ENCODE measurements at regions not wholly inside any gene's neighbourhood (a gene's known extent, or its start where the extent isn't known, plus 50 kb on each side); places are given as distances from the start of the nearest gene placed in this dataset.
"Not testable (repeated sequence)": the region's sequence is repeated elsewhere in the genome, so short reads cannot be mapped to it uniquely, and the experiment has no call there.

- H3K4me1 ChIP-seq, FAIRE-seq: not testable (repeated sequence)
- WGBS (ENCODE audit: missing lambda C conversion rate), result no CpG with 5 or more reads among the region's 9 CpGs
These were observed 151.2 kb upstream of the POTEB2 start for GRCh38 chr15:21017326-21017725.

GRCh38 chr15:21016589-21016988 is 150.5 kb upstream of the POTEB2 start:
- H3K4me1 ChIP-seq; DNase-seq (ENCODE audit: low read depth in 1 of 2, low spot score in 1 of 2); CTCF ChIA-PET; H3K27ac ChIP-seq; H3K4me2 ChIP-seq; H3K9me3 ChIP-seq; FAIRE-seq; ATAC-seq; H3K4me3 ChIP-seq; POLR2A ChIA-PET: not testable (repeated sequence)
- no CpG with 5 or more reads among the region's 4 CpGs for WGBS (ENCODE audit: missing lambda C conversion rate)

More at GRCh38 chr15:21017326-21017725, 151.2 kb upstream of the POTEB2 start:
- H3K27ac ChIP-seq; POLR2A ChIA-PET; ATAC-seq; H3K9me3 ChIP-seq; H3K4me3 ChIP-seq; DNase-seq (ENCODE audit: low read depth in 1 of 2, low spot score in 1 of 2); H3K4me2 ChIP-seq; CTCF ChIA-PET: not testable (repeated sequence)

- POLR2A ChIA-PET; CTCF ChIA-PET; H3K9me3 ChIP-seq; FAIRE-seq; DNase-seq (ENCODE audit: low read depth in 1 of 2, low spot score in 1 of 2); H3K4me2 ChIP-seq; ATAC-seq; H3K4me1 ChIP-seq; H3K27ac ChIP-seq; H3K4me3 ChIP-seq: not testable (repeated sequence)
- 0% methylated on average over 3 of the region's 8 CpGs for WGBS (ENCODE audit: missing lambda C conversion rate)
These were observed 149.1 kb upstream of the POTEB2 start for GRCh38 chr15:21015171-21015570.

- H3K4me1 ChIP-seq; H3K9me3 ChIP-seq; ATAC-seq; FAIRE-seq; H3K4me3 ChIP-seq; H3K27ac ChIP-seq; DNase-seq (ENCODE audit: low read depth in 1 of 2, low spot score in 1 of 2); H3K4me2 ChIP-seq; CTCF ChIA-PET; POLR2A ChIA-PET: not testable (repeated sequence)
- WGBS (ENCODE audit: missing lambda C conversion rate), result no CpG with 5 or more reads among the region's 9 CpGs
These were observed 147.2 kb upstream of the POTEB2 start for GRCh38 chr15:21013308-21013707.

DNA sequence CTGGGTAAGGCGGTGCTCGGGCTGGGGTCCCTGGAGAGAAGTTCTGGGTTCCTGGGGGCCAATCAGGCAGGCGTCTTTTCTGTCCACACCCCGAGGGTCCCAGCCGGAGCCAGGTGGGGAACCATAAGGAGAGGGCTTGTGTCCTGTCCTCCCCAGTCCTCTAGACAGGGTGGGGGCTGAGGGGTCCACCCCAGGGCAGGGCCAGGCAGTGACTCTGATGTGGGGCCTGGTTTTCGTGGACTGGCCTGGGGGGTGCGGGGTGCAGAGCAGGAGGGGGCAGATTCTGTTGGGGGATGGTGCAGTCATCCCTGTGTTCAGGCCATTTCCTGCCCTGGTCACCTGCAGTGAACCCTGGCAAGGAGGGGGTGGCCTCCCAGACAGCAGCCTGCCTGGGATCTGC is 143.5 kb upstream of the POTEB2 start:
- no CpG with 5 or more reads among the region's 7 CpGs for WGBS (ENCODE audit: missing lambda C conversion rate)
- CTCF ChIA-PET; ATAC-seq; FAIRE-seq; DNase-seq (ENCODE audit: low read depth in 1 of 2, low spot score in 1 of 2); POLR2A ChIA-PET; H3K4me3 ChIP-seq; H3K27ac ChIP-seq; H3K4me2 ChIP-seq; H3K9me3 ChIP-seq; H3K4me1 ChIP-seq: not testable (repeated sequence)

- POLR2A ChIA-PET; H3K9me3 ChIP-seq; DNase-seq (ENCODE audit: low read depth in 1 of 2, low spot score in 1 of 2); H3K27ac ChIP-seq; ATAC-seq; H3K4me2 ChIP-seq; H3K4me1 ChIP-seq; CTCF ChIA-PET; FAIRE-seq; H3K4me3 ChIP-seq: not testable (repeated sequence)
- WGBS (ENCODE audit: missing lambda C conversion rate), result 0% methylated on average over 1 of the region's 1 CpG
These were observed 137.3 kb upstream of the POTEB2 start for GRCh38 chr15:21003459-21003858.

DNA sequence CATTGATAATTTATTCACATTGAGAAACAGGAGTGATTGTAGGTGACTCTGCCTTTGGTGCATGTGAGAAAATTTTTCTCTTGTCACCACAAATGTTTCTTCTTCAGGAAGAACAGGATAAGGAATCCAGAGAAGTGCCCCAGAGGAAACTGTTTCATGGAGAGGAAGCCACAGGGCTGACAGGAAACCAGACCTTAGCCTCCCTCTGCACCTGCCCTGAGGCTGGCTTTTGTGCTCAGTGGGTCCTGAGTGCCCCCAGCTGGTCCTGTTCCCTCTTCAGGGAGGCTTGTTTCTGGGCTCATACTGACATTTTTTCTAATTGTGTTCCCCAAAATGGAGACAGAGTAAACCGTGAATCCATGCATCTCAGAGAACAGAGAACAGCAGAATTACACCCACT is 135.8 kb upstream of the POTEB2 start:
- H3K27ac ChIP-seq; DNase-seq (ENCODE audit: low read depth in 1 of 2, low spot score in 1 of 2); H3K4me3 ChIP-seq; CTCF ChIA-PET; ATAC-seq; POLR2A ChIA-PET; H3K4me2 ChIP-seq; H3K4me1 ChIP-seq; H3K9me3 ChIP-seq; FAIRE-seq: not testable (repeated sequence)
- WGBS (ENCODE audit: missing lambda C conversion rate), result 6% methylated on average over 1 of the region's 1 CpG

GRCh38 chr15:20991691-20992090 is 125.6 kb upstream of the POTEB2 start:
- H3K4me3 ChIP-seq; FAIRE-seq; H3K4me2 ChIP-seq; H3K27ac ChIP-seq; POLR2A ChIA-PET; H3K4me1 ChIP-seq; H3K9me3 ChIP-seq; DNase-seq (ENCODE audit: low read depth in 1 of 2, low spot score in 1 of 2); CTCF ChIA-PET; ATAC-seq: not testable (repeated sequence)

GRCh38 chr15:20991253-20991652 is 125.1 kb upstream of the POTEB2 start:
- CTCF ChIA-PET; H3K9me3 ChIP-seq; POLR2A ChIA-PET; H3K4me1 ChIP-seq; H3K4me3 ChIP-seq; FAIRE-seq; H3K4me2 ChIP-seq; H3K27ac ChIP-seq; ATAC-seq; DNase-seq (ENCODE audit: low read depth in 1 of 2, low spot score in 1 of 2): not testable (repeated sequence)
- WGBS (ENCODE audit: missing lambda C conversion rate), result 0% methylated on average over 2 of the region's 3 CpGs

DNA sequence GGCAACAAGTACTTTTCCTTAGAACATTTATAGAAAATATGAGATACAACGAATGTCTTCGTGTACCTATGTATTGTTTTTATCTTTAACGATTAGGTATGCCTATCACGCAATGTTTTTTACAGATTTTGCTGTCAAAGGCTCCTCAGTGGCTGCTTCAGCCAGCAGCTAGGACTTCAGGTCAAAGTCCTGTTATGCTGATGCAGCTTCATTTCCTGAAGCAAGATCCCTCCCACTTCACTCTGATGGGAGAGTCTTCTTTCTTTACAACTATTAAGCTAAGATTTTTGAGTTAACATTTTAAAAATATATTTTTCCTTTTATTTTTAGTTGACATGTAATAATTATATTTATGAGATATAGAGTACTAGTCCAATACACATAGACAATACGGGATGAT is 120.7 kb upstream of the POTEB2 start:
- H3K4me3 ChIP-seq; DNase-seq (ENCODE audit: low read depth in 1 of 2, low spot score in 1 of 2); CTCF ChIA-PET; H3K4me1 ChIP-seq; POLR2A ChIA-PET; H3K4me2 ChIP-seq; H3K9me3 ChIP-seq; H3K27ac ChIP-seq; FAIRE-seq; ATAC-seq: not testable (repeated sequence)
- WGBS (ENCODE audit: missing lambda C conversion rate), result 17% methylated on average over 5 of the region's 5 CpGs

DNA sequence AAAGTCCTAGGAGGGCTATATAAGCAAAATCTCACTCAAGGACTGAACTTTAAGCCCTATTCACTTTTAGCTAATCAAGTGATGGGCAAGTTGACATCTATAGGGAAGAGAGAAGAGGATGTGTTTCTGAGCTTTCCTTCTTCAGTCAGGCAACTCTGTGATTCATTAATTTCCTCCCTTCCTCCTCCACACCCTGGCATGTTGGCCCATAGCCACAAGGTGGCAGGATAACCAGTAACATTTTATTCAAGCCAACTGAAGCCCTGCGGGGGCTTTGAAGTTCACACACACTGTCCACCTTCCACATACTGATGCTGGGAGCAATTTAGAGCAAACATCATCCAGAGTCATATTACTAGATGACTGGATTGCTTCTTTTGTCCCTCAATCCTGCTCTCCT is 111.9 kb upstream of the POTEB2 start:
- DNase-seq (ENCODE audit: low read depth in 1 of 2, low spot score in 1 of 2); H3K9me3 ChIP-seq; POLR2A ChIA-PET; H3K27ac ChIP-seq; H3K4me3 ChIP-seq; CTCF ChIA-PET; FAIRE-seq; H3K4me2 ChIP-seq; H3K4me1 ChIP-seq: not testable (repeated sequence)
- no CpG with 5 or more reads among the region's 1 CpG for WGBS (ENCODE audit: missing lambda C conversion rate)
- peak; percentile 54 to 79; a peak in 4 of 6 replicates for ATAC-seq

GRCh38 chr15:20972762-20973161 is 106.6 kb upstream of the POTEB2 start:
- POLR2A ChIA-PET; DNase-seq (ENCODE audit: low read depth in 1 of 2, low spot score in 1 of 2); FAIRE-seq; H3K4me2 ChIP-seq; H3K4me3 ChIP-seq; H3K27ac ChIP-seq; ATAC-seq; H3K9me3 ChIP-seq; CTCF ChIA-PET; H3K4me1 ChIP-seq: not testable (repeated sequence)
- WGBS (ENCODE audit: missing lambda C conversion rate), result no CpG with 5 or more reads among the region's 4 CpGs

- H3K9me3 ChIP-seq; H3K4me1 ChIP-seq; DNase-seq (ENCODE audit: low read depth in 1 of 2, low spot score in 1 of 2); H3K4me3 ChIP-seq; ATAC-seq; H3K4me2 ChIP-seq; CTCF ChIA-PET; POLR2A ChIA-PET; H3K27ac ChIP-seq: not testable (repeated sequence)
- no CpG with 5 or more reads among the region's 2 CpGs for WGBS (ENCODE audit: missing lambda C conversion rate)
- peak; percentile 13 for FAIRE-seq
These were observed 93.2 kb upstream of the POTEB2 start for GRCh38 chr15:20959299-20959698.

Data from A549 (cell line).